Tongue (tissue), 1 donor: ENCODE measurements at regions not wholly inside any gene's neighbourhood (a gene's known extent, or its start where the extent isn't known, plus 50 kb on each side); places are given as distances from the start of the nearest gene placed in this dataset.
A peak's percentile ranks its signal among the peaks of the same experiment; 100 is the strongest.

Experiments
- DNase-seq: peaks from one replicate; pipeline ENCODE4 v3.0.0-alpha.2; 2015

- no peak for DNase-seq
Measured at GRCh38 chr10:104576611-104577010, 64.5 kb upstream of the SORCS3 start.

GRCh38 chr10:104577163-104577562 is 63.9 kb upstream of the SORCS3 start:
- DNase-seq, result no peak

- no peak for DNase-seq
Measured at GRCh38 chr10:104577861-104578521, 63.1 kb upstream of the SORCS3 start.

DNA sequence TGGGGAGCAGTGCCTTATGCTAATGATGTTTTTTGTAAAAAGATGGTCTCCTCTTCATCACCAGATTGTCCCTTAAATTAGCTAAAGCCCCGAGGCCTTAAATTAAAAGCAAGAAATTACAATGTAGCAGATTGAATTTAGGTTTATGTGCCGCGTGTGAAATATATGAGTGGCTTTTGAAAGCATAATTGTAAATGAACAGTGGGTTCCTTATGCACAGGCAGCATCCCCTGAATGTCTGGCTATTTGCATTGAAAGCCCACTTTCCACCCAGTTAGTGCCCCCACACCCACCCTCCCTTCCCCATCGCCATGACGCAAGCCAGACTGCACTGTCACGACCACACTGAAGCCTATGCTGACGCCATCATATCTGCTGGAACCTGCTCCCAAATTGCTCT is 62.4 kb upstream of the SORCS3 start:
- DNase-seq, result no peak

DNA sequence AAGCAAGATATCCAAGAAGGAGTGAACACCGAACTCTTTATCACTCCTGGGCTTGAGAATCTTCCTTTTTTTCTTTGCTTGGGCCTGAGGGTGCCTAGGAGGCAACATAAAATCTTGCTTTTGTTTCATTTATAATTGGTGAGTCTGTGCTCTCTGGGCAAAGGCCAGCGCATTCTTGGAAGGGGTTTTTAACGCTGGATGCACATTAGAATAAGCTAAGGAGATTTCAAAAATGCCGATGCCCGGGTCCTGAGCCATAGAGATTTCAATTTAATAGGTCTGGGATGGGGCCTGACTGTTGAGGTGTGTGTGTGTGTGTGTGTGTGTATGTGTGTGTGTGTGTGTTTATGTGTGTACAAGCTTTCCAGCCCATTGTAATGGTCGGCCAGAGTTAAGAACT is 62.0 kb upstream of the SORCS3 start:
- DNase-seq, result no peak

- DNase-seq, result peak; percentile 10
Measured at GRCh38 chr10:104580321-104580720, 60.8 kb upstream of the SORCS3 start.

- peak; percentile 89 for DNase-seq
Measured at GRCh38 chr10:104580774-104581675, 60.1 kb upstream of the SORCS3 start.

GRCh38 chr10:104581884-104582601 is 59.0 kb upstream of the SORCS3 start:
- DNase-seq, result no peak

- no peak for DNase-seq
Measured at GRCh38 chr10:104582602-104582951, 58.5 kb upstream of the SORCS3 start.

DNA sequence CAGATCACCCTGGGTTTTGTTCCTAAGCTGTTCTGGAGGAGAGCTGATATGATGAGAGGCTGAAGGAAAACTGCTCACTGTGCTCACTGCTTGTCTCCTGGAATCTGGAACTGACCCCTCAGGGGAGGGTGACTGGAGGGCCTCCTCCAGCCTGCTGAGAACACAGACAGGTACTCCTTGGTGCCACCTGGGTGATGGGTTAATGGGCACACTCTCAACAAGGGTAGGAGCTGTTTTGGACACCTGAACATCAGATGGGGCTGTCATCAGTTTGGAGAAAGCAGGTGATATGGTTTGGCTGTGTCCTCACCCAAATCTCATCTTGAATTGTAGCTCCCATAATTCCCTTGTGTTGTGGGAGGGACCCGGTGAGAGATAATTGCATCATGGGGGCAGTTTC is 58.1 kb upstream of the SORCS3 start:
- no peak for DNase-seq

DNA sequence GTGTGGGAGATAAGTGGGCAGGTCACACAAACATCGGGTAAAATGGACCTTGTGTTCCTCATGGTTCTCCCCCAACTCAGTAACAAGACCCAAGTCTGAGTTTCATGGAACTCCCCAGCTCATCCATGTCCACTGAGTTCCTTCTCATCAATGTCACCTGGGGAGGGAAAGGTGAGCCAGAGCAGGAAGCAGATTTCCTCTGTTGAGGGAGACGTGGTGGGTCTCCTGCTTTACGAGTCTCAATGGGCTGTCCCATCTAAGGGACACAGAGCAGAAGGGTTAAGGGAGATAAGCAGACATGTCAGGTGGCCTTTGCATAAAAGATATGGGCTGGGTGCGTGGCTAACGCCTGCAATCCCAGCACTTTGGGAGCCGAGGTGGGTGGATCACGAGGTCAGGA is 56.5 kb upstream of the SORCS3 start:
- no peak for DNase-seq

- DNase-seq, result no peak
Measured at GRCh38 chr10:104587751-104588150, 53.3 kb upstream of the SORCS3 start.

DNA sequence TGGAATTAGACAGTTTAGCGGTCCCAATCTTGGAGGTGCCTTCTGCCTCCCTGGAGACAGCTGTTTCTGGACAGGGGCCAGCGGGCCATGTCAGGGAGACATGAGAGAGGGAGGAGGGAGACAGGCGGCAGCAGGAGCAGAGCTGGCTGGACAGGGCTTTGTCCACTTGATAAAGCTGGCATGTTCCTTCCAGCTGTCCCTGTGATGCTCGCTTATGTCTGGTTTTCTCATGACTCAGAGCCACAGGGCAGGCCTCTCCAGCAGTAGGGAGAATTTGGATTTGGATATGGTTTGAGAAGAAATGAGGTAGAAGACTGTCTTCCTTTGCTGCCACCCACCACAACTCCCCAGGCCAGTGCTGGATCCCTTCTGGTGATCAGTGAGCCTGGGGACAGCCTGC is 51.7 kb upstream of the SORCS3 start:
- no peak for DNase-seq

DNA sequence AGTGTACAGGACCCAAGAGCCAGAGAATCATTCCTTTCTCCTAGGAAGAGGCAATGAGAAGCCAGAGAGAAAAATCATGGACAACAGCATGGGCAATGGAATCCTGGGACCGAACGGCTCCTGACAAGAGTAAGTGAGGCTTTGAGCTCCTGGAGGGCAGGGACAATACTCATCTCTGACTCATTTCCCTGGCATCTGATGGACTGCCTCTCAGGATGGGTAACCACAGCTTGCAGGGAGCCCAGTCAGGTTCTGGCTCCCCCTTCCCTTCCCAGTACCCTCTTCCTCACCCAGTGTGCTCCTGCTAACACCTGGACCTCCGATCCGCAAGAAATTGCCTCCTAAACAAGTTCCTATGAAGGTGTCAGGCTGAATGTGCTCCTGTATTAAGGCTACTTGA is 51.2 kb upstream of the SORCS3 start:
- no peak for DNase-seq
